ENCODE measurements at regions not wholly inside any gene's neighbourhood (a gene's known extent, or its start where the extent isn't known, plus 50 kb on each side); places are given as distances from the start of the nearest gene placed in this dataset.

- H3K9me3 Mint-ChIP-seq: no peaks in the 10 kb centered on the region
Observed at GRCh38 chr1:8267307-8267706, 50.6 kb upstream of the SLC45A1 start.

GRCh38 chr1:8266436-8267165, 51.3 kb upstream of the SLC45A1 start:
- no peaks in the 10 kb centered on the region for H3K9me3 Mint-ChIP-seq
- DNase-seq (ENCODE audit: low spot score): no peak
- no peaks in the 10 kb centered on the region for H3K36me3 Mint-ChIP-seq (ENCODE audit: low read depth)
- H3K27ac Mint-ChIP-seq: no peak overlapping the region
- H3K4me1 Mint-ChIP-seq (ENCODE audit: low read depth): no peaks in the 10 kb centered on the region
- intact Hi-C loops (cut with micrococcal nuclease): no loop called here
- H3K27me3 Mint-ChIP-seq (ENCODE audit: low read depth): peaks cover 11% of the 10 kb centered on the region
- H3K4me3 Mint-ChIP-seq (ENCODE audit: low read depth): no peak overlapping the region

More at GRCh38 chr1:8267307-8267706, 50.6 kb upstream of the SLC45A1 start:
- intact Hi-C loops (cut with micrococcal nuclease): no loop called here
- Mint-ChIP-seq H3K27ac (no peak overlapping the region), H3K27me3 (ENCODE audit: low read depth) (peaks cover 11% of the 10 kb centered on the region), H3K4me1 (ENCODE audit: low read depth) (no peaks in the 10 kb centered on the region), H3K36me3 (ENCODE audit: low read depth) (no peaks in the 10 kb centered on the region), H3K4me3 (ENCODE audit: low read depth) (no peak overlapping the region)
- DNase-seq (ENCODE audit: low spot score): no peak

- Mint-ChIP-seq H3K27me3 (ENCODE audit: low read depth) (peaks cover 11% of the 10 kb centered on the region), H3K4me1 (ENCODE audit: low read depth) (no peaks in the 10 kb centered on the region), H3K36me3 (ENCODE audit: low read depth) (no peaks in the 10 kb centered on the region), H3K27ac (no peak overlapping the region), H3K4me3 (ENCODE audit: low read depth) (no peak overlapping the region), H3K9me3 (no peaks in the 10 kb centered on the region)
- intact Hi-C loops (cut with micrococcal nuclease): no loop called here
- no peak for DNase-seq (ENCODE audit: low spot score)
Observed at GRCh38 chr1:8263791-8264190, 54.1 kb upstream of the SLC45A1 start.

- no peaks in the 10 kb centered on the region for H3K36me3 Mint-ChIP-seq (ENCODE audit: low read depth)
- H3K27me3 Mint-ChIP-seq (ENCODE audit: low read depth): peaks cover 7% of the 10 kb centered on the region
- no peak for DNase-seq (ENCODE audit: low spot score)
- no peaks in the 10 kb centered on the region for H3K4me1 Mint-ChIP-seq (ENCODE audit: low read depth)
- H3K4me3 Mint-ChIP-seq (ENCODE audit: low read depth): no peak overlapping the region
- intact Hi-C loops (cut with micrococcal nuclease): no loop called here
- no peak overlapping the region for H3K27ac Mint-ChIP-seq
- H3K9me3 Mint-ChIP-seq: no peaks in the 10 kb centered on the region
Observed at GRCh38 chr1:8261398-8261762, 56.5 kb upstream of the SLC45A1 start.

GRCh38 chr1:8259498-8260290, 58.2 kb upstream of the SLC45A1 start:
- no peak overlapping the region for H3K4me3 Mint-ChIP-seq (ENCODE audit: low read depth)

GRCh38 chr1:8257621-8258020, 60.3 kb upstream of the SLC45A1 start:
- H3K9me3 Mint-ChIP-seq: no peaks in the 10 kb centered on the region
- H3K4me3 Mint-ChIP-seq (ENCODE audit: low read depth): no peak overlapping the region
- H3K36me3 Mint-ChIP-seq (ENCODE audit: low read depth): no peaks in the 10 kb centered on the region
- DNase-seq (ENCODE audit: low spot score): no peak
- peaks cover 1% of the 10 kb centered on the region for H3K4me1 Mint-ChIP-seq (ENCODE audit: low read depth)
- no peak overlapping the region for H3K27ac Mint-ChIP-seq
- intact Hi-C loops (cut with micrococcal nuclease): no loop called here
- H3K27me3 Mint-ChIP-seq (ENCODE audit: low read depth): peaks cover 9% of the 10 kb centered on the region

More at GRCh38 chr1:8259498-8260290, 58.2 kb upstream of the SLC45A1 start:
- peaks cover 9% of the 10 kb centered on the region for H3K27me3 Mint-ChIP-seq (ENCODE audit: low read depth)
- no peak overlapping the region for H3K27ac Mint-ChIP-seq
- intact Hi-C loops (cut with micrococcal nuclease): no loop called here
- H3K36me3 Mint-ChIP-seq (ENCODE audit: low read depth): no peaks in the 10 kb centered on the region
- H3K4me1 Mint-ChIP-seq (ENCODE audit: low read depth): no peaks in the 10 kb centered on the region
- H3K9me3 Mint-ChIP-seq: no peaks in the 10 kb centered on the region
- no peak for DNase-seq (ENCODE audit: low spot score)

GRCh38 chr1:8256321-8256720, 61.6 kb upstream of the SLC45A1 start:
- H3K4me3 Mint-ChIP-seq (ENCODE audit: low read depth): no peak overlapping the region
- H3K27ac Mint-ChIP-seq: no peak overlapping the region
- DNase-seq (ENCODE audit: low spot score): no peak
- no peaks in the 10 kb centered on the region for H3K36me3 Mint-ChIP-seq (ENCODE audit: low read depth)
- H3K4me1 Mint-ChIP-seq (ENCODE audit: low read depth): peaks cover 2% of the 10 kb centered on the region
- H3K9me3 Mint-ChIP-seq: no peaks in the 10 kb centered on the region
- intact Hi-C loops (cut with micrococcal nuclease): no loop called here
- H3K27me3 Mint-ChIP-seq (ENCODE audit: low read depth): peaks cover 9% of the 10 kb centered on the region

GRCh38 chr1:8255712-8256111, 62.2 kb upstream of the SLC45A1 start:
- Mint-ChIP-seq H3K9me3 (no peaks in the 10 kb centered on the region), H3K36me3 (ENCODE audit: low read depth) (no peaks in the 10 kb centered on the region), H3K4me3 (ENCODE audit: low read depth) (no peak overlapping the region), H3K27ac (no peak overlapping the region), H3K27me3 (ENCODE audit: low read depth) (peaks cover 7% of the 10 kb centered on the region), H3K4me1 (ENCODE audit: low read depth) (peaks cover 2% of the 10 kb centered on the region)
- intact Hi-C loops (cut with micrococcal nuclease): no loop called here
- no peak for DNase-seq (ENCODE audit: low spot score)

- no peak for DNase-seq (ENCODE audit: low spot score)
- Mint-ChIP-seq H3K27me3 (ENCODE audit: low read depth) (peaks cover 3% of the 10 kb centered on the region), H3K4me3 (ENCODE audit: low read depth) (no peak overlapping the region), H3K36me3 (ENCODE audit: low read depth) (no peaks in the 10 kb centered on the region), H3K27ac (no peak overlapping the region), H3K9me3 (no peaks in the 10 kb centered on the region), H3K4me1 (ENCODE audit: low read depth) (peaks cover 8% of the 10 kb centered on the region)
- intact Hi-C loops (cut with micrococcal nuclease): no loop called here
Observed at GRCh38 chr1:8252266-8252951, 65.5 kb upstream of the SLC45A1 start.

GRCh38 chr1:8251635-8252034, 66.3 kb upstream of the SLC45A1 start:
- Mint-ChIP-seq H3K36me3 (ENCODE audit: low read depth) (no peaks in the 10 kb centered on the region), H3K4me1 (ENCODE audit: low read depth) (peaks cover 8% of the 10 kb centered on the region), H3K27ac (no peak overlapping the region), H3K9me3 (no peaks in the 10 kb centered on the region), H3K27me3 (ENCODE audit: low read depth) (peaks cover 3% of the 10 kb centered on the region), H3K4me3 (ENCODE audit: low read depth) (no peak overlapping the region)
- intact Hi-C loops (cut with micrococcal nuclease): no loop called here
- no peak for DNase-seq (ENCODE audit: low spot score)

GRCh38 chr1:8249838-8250237, 68.1 kb upstream of the SLC45A1 start:
- Mint-ChIP-seq H3K4me3 (ENCODE audit: low read depth) (no peak overlapping the region), H3K9me3 (no peaks in the 10 kb centered on the region), H3K36me3 (ENCODE audit: low read depth) (no peaks in the 10 kb centered on the region), H3K27me3 (ENCODE audit: low read depth) (no peaks in the 10 kb centered on the region), H3K4me1 (ENCODE audit: low read depth) (peaks cover 8% of the 10 kb centered on the region), H3K27ac (no peak overlapping the region)
- intact Hi-C loops (cut with micrococcal nuclease): no loop called here
- DNase-seq (ENCODE audit: low spot score): no peak

GRCh38 chr1:8247811-8248436, 70.0 kb upstream of the SLC45A1 start:
- intact Hi-C loops (cut with micrococcal nuclease): no loop called here
- Mint-ChIP-seq H3K9me3 (no peaks in the 10 kb centered on the region), H3K27ac (no peak overlapping the region), H3K27me3 (ENCODE audit: low read depth) (no peaks in the 10 kb centered on the region), H3K4me1 (ENCODE audit: low read depth) (peaks cover 8% of the 10 kb centered on the region), H3K4me3 (ENCODE audit: low read depth) (no peak overlapping the region), H3K36me3 (ENCODE audit: low read depth) (no peaks in the 10 kb centered on the region)
- DNase-seq (ENCODE audit: low spot score): no peak
